HepG2 (cell line): ENCODE measurements at regions not wholly inside any gene's neighbourhood (a gene's known extent, or its start where the extent isn't known, plus 50 kb on each side); places are given as distances from the start of the nearest gene placed in this dataset.

ENCODE experiments used
- ATF2 ChIP-seq: sonication (generic); formaldehyde crosslinking; IDR thresholded peaks from 2 replicates; pipeline ENCODE4 v1.4.0; 2020; ENCODE audit warnings: missing genetic modification reagents
- E2F1 ChIP-seq: sonication (generic); formaldehyde crosslinking; IDR thresholded peaks from 2 replicates; pipeline ENCODE4 v1.5.0; 2020; ENCODE audit warnings: missing genetic modification reagents
- EP300 ChIP-seq, 3 experiments: sonication (generic) in 1 of 3; formaldehyde crosslinking in 1 of 3; IDR thresholded peaks; 2 replicates each; pipeline versions ENCODE4 v1.5.1 to v1.6.1; 2011 to 2020; ENCODE audit warnings: low read depth in 2 of 3, low read length in 2 of 3, borderline replicate concordance in 1 of 3, improper control_type of control experiment in 1 of 3, mild to moderate bottlenecking in 1 of 3, missing genetic modification reagents in 1 of 3, moderate library complexity in 1 of 3
- EZH2 ChIP-seq: conservative IDR thresholded peaks from 2 replicates; pipeline ENCODE4 v1.6.1; 2012; ENCODE audit warnings: mild to moderate bottlenecking, low read depth, low read length, moderate library complexity
- GMEB1 ChIP-seq: sonication (generic); formaldehyde crosslinking; IDR thresholded peaks from 2 replicates; pipeline ENCODE4 v1.5.1; 2020; ENCODE audit warnings: missing genetic modification reagents, mild to moderate bottlenecking, borderline replicate concordance
- HNF4G ChIP-seq, 2 experiments: sonication (generic) in 1 of 2; formaldehyde crosslinking in 1 of 2; IDR thresholded peaks; 2 replicates each; pipeline versions ENCODE4 v1.4.0 to v1.6.1; 2011 to 2020; ENCODE audit warnings: borderline replicate concordance in 2 of 2, low read depth in 2 of 2, mild to moderate bottlenecking in 2 of 2, low read length in 1 of 2, missing genetic modification reagents in 1 of 2, moderate library complexity in 1 of 2
- HOMEZ ChIP-seq: IDR thresholded peaks from 2 replicates; pipeline ENCODE4 v1.6.1; 2016; ENCODE audit warnings: low read depth
- KLF13 ChIP-seq: sonication (generic); formaldehyde crosslinking; IDR thresholded peaks from 2 replicates; pipeline ENCODE4 v1.4.0; 2020; ENCODE audit warnings: mild to moderate bottlenecking, missing genetic modification reagents
- XRCC5 ChIP-seq: fragments of 200-400 bp; formaldehyde crosslinking; optimal IDR thresholded peaks from 2 replicates; pipeline ENCODE3; 2017; ENCODE audit warnings: mild to moderate bottlenecking, low read length

- no peak for TF ChIP-seq ATF2 (CRISPR knock-in tag)
- no peak for TF ChIP-seq GMEB1
- no peak for TF ChIP-seq KLF13 (CRISPR knock-in tag)
- TF ChIP-seq EP300 (IDR thresholded peaks at IDR 0.05; ENCODE audit: low read depth in 2 of 2, low read length in 2 of 2): no peak
- no peak for TF ChIP-seq EP300 (CRISPR knock-in tag; IDR thresholded peaks at IDR 0.05; ENCODE audit: borderline replicate concordance)
- TF ChIP-seq E2F1: no peak
- TF ChIP-seq HNF4G (IDR thresholded peaks at IDR 0.05; ENCODE audit: borderline replicate concordance, low read depth, low read length): no peak
- TF ChIP-seq HNF4G (CRISPR knock-in tag; IDR thresholded peaks at IDR 0.05; ENCODE audit: borderline replicate concordance, low read depth): no peak
- TF ChIP-seq HOMEZ (CRISPR knock-in tag): no peak
- TF ChIP-seq XRCC5: no peak
- no peak for TF ChIP-seq EZH2
These were observed 150.6 kb upstream of the MED14 start for GRCh38 chrX:40885989-40886388.
